A549 (cell line): ENCODE measurements at regions not wholly inside any gene's neighbourhood (a gene's known extent, or its start where the extent isn't known, plus 50 kb on each side); places are given as distances from the start of the nearest gene placed in this dataset.

Experiments
- CBX2 ChIP-seq: fragments of 200-600 bp; sonication (generic); IDR thresholded peaks from 2 replicates; pipeline ENCODE4 v1.6.1; 2016; ENCODE audit warnings: low read depth, mild to moderate bottlenecking, borderline replicate concordance
- CTCF ChIP-seq: fragments of >200 bp; sonication (Bioruptor Twin); formaldehyde crosslinking; IDR thresholded peaks from 3 replicates; pipeline ENCODE4 v1.5.1; 2016
- KDM5A ChIP-seq: fragments of 200-600 bp; sonication (generic); IDR thresholded peaks from 2 replicates; pipeline ENCODE4 v1.6.1; 2016; ENCODE audit warnings: antibody characterized with exemption, mild to moderate bottlenecking
- REST ChIP-seq: fragments of 200-600 bp; sonication (generic); IDR thresholded peaks from 2 replicates; pipeline ENCODE4 v1.6.1; 2016; ENCODE audit warnings: antibody characterized with exemption, mild to moderate bottlenecking, moderate library complexity

GRCh38 chr12:125720961-125721360 lies 655.7 kb downstream of the AACS start:
- TF ChIP-seq CTCF = no peak
- TF ChIP-seq REST = no peak
- no peak for TF ChIP-seq CBX2
- no peak for TF ChIP-seq KDM5A
